ENCODE measurements at regions not wholly inside any gene's neighbourhood (a gene's known extent, or its start where the extent isn't known, plus 50 kb on each side); places are given as distances from the start of the nearest gene placed in this dataset.

DNA sequence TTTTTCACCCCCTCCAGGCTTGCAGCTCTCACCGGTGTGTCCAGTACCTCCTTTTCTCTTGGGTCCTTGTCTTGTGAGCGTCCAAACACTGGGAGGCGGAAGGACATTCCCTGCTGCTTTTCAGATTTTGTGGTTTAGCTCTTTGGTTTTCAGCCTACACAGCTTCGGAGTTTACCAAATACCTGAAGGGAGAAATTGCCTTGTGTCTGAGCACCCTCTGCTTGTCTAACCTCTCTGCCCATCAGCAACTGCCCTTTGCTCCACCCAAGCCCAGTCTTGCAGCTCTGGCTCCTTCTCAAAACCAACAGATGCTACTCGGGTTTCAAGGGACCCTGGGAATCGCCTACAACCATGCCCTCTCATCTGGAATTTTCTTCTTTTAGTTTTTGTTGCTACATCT, 519.1 kb upstream of the IGFBP3 start:
- TF ChIP-seq, protein P1, sequence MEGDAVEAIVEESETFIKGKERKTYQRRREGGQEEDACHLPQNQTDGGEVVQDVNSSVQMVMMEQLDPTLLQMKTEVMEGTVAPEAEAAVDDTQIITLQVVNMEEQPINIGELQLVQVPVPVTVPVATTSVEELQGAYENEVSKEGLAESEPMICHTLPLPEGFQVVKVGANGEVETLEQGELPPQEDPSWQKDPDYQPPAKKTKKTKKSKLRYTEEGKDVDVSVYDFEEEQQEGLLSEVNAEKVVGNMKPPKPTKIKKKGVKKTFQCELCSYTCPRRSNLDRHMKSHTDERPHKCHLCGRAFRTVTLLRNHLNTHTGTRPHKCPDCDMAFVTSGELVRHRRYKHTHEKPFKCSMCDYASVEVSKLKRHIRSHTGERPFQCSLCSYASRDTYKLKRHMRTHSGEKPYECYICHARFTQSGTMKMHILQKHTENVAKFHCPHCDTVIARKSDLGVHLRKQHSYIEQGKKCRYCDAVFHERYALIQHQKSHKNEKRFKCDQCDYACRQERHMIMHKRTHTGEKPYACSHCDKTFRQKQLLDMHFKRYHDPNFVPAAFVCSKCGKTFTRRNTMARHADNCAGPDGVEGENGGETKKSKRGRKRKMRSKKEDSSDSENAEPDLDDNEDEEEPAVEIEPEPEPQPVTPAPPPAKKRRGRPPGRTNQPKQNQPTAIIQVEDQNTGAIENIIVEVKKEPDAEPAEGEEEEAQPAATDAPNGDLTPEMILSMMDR (conservative IDR thresholded peaks at IDR 0.05) = no peak
- Mint-ChIP-seq H3K9me3 (peaks cover 10% of the 10 kb centered on the region), H3K4me1 (ENCODE audit: unreplicated experiment) (no peaks in the 10 kb centered on the region), H3K27ac (no peak overlapping the region), H3K4me3 (no peak overlapping the region), H3K36me3 (no peaks in the 10 kb centered on the region), H3K27me3 (peaks cover 4% of the 10 kb centered on the region)
- no peak for DNase-seq (ENCODE audit: extremely low spot score, unreplicated experiment)

DNA sequence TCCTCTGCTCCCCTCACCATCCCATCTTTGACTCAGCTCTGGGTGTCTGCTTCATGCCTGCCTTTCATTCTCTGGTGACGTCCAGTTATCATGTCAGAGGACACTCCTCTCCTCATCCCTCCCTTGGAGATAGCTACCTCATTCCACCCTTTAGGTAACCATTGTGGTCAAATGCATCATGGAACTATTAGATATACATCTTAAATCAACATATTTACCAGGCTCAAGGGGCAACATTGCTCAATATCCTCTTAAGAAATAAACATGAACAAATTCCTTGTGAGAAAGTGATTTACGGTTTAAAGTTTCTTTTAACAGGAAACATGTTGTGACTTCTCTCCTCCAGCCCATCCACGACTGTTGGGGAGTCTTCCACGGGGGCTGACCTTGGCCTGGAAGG, 511.6 kb upstream of the IGFBP3 start:
- Mint-ChIP-seq H3K27me3 (no peaks in the 10 kb centered on the region), H3K4me1 (ENCODE audit: unreplicated experiment) (no peaks in the 10 kb centered on the region), H3K9me3 (peaks cover 9% of the 10 kb centered on the region), H3K4me3 (no peak overlapping the region), H3K36me3 (no peaks in the 10 kb centered on the region), H3K27ac (no peak overlapping the region)
- TF ChIP-seq, protein P1 (conservative IDR thresholded peaks at IDR 0.05) = no peak
- DNase-seq (ENCODE audit: extremely low spot score, unreplicated experiment) = no peak

DNA sequence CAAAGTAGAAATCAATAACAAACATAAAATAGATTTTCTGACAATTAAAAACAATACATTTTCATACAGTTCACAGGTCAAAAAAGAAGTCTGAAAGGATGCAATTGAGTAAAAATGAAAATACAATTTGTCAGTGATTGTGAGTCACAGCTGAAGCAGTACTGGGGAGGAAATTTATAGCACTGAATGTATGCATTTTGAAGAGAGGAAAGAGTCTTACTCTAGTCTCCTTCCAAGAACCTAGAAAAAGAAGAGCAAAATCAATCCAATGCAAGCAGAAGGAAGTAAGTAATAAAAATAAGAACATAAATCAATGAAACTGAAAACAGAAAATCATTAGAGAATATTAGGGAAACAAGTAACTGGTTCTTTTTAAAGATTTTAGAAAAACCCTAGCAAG, 507.2 kb upstream of the IGFBP3 start:
- TF ChIP-seq, protein P1 (conservative IDR thresholded peaks at IDR 0.05) = no peak
- Mint-ChIP-seq H3K4me1 (ENCODE audit: unreplicated experiment) (peaks cover 16% of the 10 kb centered on the region), H3K36me3 (peaks cover 3% of the 10 kb centered on the region), H3K27me3 (no peaks in the 10 kb centered on the region), H3K27ac (no peak overlapping the region), H3K4me3 (peak overlapping the region; percentile 23), H3K9me3 (peaks cover 8% of the 10 kb centered on the region)
- no peak for DNase-seq (ENCODE audit: extremely low spot score, unreplicated experiment)

DNA sequence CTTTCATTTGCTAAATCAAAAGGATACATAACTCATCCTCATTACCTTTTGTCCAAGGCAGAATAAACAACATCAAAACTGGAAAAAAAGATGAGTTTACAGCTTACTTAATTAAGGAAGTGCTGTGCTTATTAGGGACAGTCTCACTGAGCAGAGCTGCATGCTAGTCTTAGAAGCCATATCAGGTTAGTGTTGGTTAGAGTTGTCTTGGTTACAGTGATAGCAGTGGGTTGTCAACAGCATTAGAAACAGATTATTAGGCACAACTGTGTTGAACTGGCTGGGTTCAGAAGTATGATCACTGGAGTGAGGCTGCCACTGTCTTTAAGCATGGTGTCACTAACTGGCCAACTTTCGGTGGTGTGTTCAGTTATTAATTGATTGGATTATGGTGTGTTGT, 503.9 kb upstream of the IGFBP3 start:
- no peaks in the 10 kb centered on the region for H3K27me3 Mint-ChIP-seq
- no peak for DNase-seq (ENCODE audit: extremely low spot score, unreplicated experiment)
- TF ChIP-seq, protein P1 (conservative IDR thresholded peaks at IDR 0.05) = no peak
- H3K4me3 Mint-ChIP-seq = no peak overlapping the region
- peaks cover 16% of the 10 kb centered on the region for H3K4me1 Mint-ChIP-seq (ENCODE audit: unreplicated experiment)
- peaks cover 4% of the 10 kb centered on the region for H3K9me3 Mint-ChIP-seq
- peaks cover 3% of the 10 kb centered on the region for H3K36me3 Mint-ChIP-seq
- H3K27ac Mint-ChIP-seq = peak overlapping the region; percentile 76

DNA sequence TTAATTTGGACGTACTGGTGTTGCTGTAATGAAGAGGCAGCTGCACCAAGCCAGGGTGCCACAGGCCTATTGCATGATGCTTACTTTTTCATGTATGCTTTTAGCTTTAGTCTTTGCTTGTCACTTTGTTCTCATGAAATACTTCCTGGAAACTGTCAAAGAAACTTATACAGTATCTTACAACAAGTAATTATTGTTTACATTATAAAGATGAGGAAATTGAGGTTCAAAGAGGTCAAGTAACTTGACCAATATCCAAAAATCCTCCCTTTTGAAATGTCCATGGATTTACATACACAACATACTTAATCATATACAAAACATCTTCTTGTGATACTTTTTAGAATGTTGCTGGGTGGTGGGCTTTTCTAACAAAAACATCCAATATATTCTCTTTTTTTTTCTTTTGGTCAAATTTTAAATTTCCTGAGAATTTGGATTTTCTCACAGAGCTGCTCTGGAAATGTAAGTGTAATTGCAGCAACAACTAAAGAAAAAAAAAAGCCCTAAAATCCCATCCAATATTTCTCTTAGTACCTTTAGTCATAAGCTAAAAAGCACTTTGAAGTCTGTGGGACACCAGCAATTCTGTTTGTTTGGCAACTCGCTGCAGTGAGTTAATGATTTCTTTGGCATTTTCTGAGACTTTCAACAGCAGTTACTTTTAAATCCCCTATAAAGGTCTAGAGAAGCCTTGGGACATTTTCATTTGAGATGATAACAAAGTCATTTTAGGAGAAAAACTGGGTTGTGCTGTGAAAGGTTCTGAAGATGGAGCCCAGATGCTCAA, 500.6 kb upstream of the IGFBP3 start:
- no peak for DNase-seq (ENCODE audit: extremely low spot score, unreplicated experiment)
- peaks cover 3% of the 10 kb centered on the region for H3K36me3 Mint-ChIP-seq
- peaks cover 4% of the 10 kb centered on the region for H3K9me3 Mint-ChIP-seq
- H3K4me1 Mint-ChIP-seq (ENCODE audit: unreplicated experiment) = peaks cover 16% of the 10 kb centered on the region
- TF ChIP-seq, protein P1 (conservative IDR thresholded peaks at IDR 0.05) = no peak
- H3K27ac Mint-ChIP-seq = no peak overlapping the region
- H3K4me3 Mint-ChIP-seq = no peak overlapping the region
- H3K27me3 Mint-ChIP-seq = no peaks in the 10 kb centered on the region
